ENCODE measurements at regions not wholly inside any gene's neighbourhood (a gene's known extent, or its start where the extent isn't known, plus 50 kb on each side); places are given as distances from the start of the nearest gene placed in this dataset.
"Not testable (repeated sequence)": the region's sequence is repeated elsewhere in the genome, so short reads cannot be mapped to it uniquely, and the experiment has no call there.

DNA sequence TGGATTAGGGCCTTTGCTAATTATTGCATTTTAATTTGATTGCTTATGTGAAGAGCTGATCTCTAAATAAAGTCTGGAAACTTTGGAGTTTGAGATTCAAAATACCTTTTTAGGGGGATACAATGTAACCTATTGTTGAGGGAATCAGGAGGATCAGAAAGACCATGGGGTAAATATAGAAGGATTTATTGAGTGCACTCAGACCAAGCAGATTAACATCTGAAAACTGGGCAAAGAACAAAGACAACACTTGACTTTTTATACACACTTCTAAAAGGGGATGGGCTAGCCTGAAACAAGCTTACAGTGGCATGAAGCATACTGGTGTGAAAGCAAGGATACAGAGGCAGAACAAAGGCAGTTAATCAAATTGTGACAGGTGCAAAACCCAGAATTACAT is 174.3 kb downstream of the MRPS30 start:
- TF ChIP-seq, protein P1, sequence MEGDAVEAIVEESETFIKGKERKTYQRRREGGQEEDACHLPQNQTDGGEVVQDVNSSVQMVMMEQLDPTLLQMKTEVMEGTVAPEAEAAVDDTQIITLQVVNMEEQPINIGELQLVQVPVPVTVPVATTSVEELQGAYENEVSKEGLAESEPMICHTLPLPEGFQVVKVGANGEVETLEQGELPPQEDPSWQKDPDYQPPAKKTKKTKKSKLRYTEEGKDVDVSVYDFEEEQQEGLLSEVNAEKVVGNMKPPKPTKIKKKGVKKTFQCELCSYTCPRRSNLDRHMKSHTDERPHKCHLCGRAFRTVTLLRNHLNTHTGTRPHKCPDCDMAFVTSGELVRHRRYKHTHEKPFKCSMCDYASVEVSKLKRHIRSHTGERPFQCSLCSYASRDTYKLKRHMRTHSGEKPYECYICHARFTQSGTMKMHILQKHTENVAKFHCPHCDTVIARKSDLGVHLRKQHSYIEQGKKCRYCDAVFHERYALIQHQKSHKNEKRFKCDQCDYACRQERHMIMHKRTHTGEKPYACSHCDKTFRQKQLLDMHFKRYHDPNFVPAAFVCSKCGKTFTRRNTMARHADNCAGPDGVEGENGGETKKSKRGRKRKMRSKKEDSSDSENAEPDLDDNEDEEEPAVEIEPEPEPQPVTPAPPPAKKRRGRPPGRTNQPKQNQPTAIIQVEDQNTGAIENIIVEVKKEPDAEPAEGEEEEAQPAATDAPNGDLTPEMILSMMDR (conservative IDR thresholded peaks at IDR 0.05), result no peak
- peaks cover 17% of the 10 kb centered on the region for H3K36me3 Mint-ChIP-seq (ENCODE audit: low read depth)
- H3K27me3 Mint-ChIP-seq (ENCODE audit: low read depth), result no peaks in the 10 kb centered on the region
- H3K9me3 Mint-ChIP-seq, result peaks cover 17% of the 10 kb centered on the region
- no peak overlapping the region for H3K4me3 Mint-ChIP-seq
- no peak for DNase-seq (ENCODE audit: low read depth, low spot score)
- H3K27ac Mint-ChIP-seq (ENCODE audit: unreplicated experiment), result no peak overlapping the region
- no peaks in the 10 kb centered on the region for H3K4me1 Mint-ChIP-seq

DNA sequence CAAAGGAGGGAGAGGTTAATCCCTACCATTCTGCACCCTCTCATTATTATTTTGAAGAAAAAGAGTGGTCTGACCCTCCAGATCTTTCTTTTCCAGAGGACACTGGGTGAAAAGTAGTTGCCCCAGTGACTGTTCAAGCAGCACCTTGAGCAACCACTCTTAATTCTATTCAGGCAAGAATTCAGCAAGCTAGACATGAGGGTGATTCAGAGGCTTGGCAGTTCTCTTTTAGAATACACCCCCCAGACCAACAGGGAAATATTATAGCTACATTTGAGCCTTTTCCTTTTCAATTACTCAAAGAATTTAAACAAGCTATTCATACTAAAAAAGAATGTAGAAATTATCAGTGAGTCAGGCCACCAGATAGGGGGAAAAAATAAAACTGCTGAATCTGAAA is 178.3 kb downstream of the MRPS30 start:
- Mint-ChIP-seq H3K4me3 (no peak overlapping the region), H3K27ac (ENCODE audit: unreplicated experiment) (no peak overlapping the region), H3K36me3 (ENCODE audit: low read depth) (peaks cover 27% of the 10 kb centered on the region), H3K9me3 (peaks cover 26% of the 10 kb centered on the region), H3K27me3 (ENCODE audit: low read depth) (no peaks in the 10 kb centered on the region), H3K4me1 (no peaks in the 10 kb centered on the region)
- DNase-seq (ENCODE audit: low read depth, low spot score), result no peak
- TF ChIP-seq, protein P1 (conservative IDR thresholded peaks at IDR 0.05), result no peak

DNA sequence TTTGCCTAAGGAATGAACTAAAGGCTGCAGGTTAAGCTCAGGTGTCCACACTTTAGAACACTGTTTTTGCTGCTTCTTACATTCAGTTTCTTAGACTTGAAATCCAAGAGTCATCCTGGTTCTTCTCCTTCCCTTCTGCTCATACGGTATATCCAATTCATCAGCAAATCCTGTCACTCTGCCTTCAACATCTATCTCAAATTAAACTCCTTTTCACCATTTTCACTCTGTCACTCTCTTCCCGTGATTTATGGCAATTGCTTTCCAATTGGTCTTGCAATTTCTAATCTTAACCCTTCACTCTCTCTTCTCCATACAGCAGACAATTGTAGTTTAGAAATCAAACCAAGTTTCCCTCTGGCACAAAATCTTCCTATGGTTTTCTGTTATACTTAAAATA is 182.9 kb downstream of the MRPS30 start:
- Mint-ChIP-seq H3K27ac (ENCODE audit: unreplicated experiment) (no peak overlapping the region), H3K27me3 (ENCODE audit: low read depth) (no peaks in the 10 kb centered on the region), H3K36me3 (ENCODE audit: low read depth) (peaks cover 14% of the 10 kb centered on the region), H3K4me1 (no peaks in the 10 kb centered on the region), H3K9me3 (peaks cover 16% of the 10 kb centered on the region), H3K4me3 (no peak overlapping the region)
- DNase-seq (ENCODE audit: low read depth, low spot score), result no peak
- TF ChIP-seq, protein P1 (conservative IDR thresholded peaks at IDR 0.05), result no peak

DNA sequence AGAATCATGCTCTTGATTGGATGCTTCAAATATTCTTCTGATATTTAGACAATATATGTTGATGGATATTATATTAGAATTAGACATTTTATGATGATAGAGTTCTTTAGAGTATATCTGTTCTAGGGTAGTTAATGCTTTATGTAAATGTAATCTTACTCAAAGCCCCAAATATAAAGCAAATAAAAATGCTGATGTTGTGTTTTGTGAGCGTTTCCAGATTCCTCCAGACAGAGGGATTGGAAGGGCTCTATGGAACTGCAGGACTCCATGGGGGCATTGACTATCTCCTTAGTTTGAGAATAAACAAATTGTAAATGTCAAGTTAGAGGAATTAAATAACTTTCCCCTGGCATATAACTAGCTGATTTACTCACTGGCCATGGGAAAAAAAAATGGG is 184.5 kb downstream of the MRPS30 start:
- peaks cover 16% of the 10 kb centered on the region for H3K9me3 Mint-ChIP-seq
- no peak overlapping the region for H3K27ac Mint-ChIP-seq (ENCODE audit: unreplicated experiment)
- H3K4me1 Mint-ChIP-seq, result no peaks in the 10 kb centered on the region
- no peaks in the 10 kb centered on the region for H3K27me3 Mint-ChIP-seq (ENCODE audit: low read depth)
- H3K4me3 Mint-ChIP-seq, result no peak overlapping the region
- TF ChIP-seq, protein P1 (conservative IDR thresholded peaks at IDR 0.05), result no peak
- peaks cover 14% of the 10 kb centered on the region for H3K36me3 Mint-ChIP-seq (ENCODE audit: low read depth)
- no peak for DNase-seq (ENCODE audit: low read depth, low spot score)

DNA sequence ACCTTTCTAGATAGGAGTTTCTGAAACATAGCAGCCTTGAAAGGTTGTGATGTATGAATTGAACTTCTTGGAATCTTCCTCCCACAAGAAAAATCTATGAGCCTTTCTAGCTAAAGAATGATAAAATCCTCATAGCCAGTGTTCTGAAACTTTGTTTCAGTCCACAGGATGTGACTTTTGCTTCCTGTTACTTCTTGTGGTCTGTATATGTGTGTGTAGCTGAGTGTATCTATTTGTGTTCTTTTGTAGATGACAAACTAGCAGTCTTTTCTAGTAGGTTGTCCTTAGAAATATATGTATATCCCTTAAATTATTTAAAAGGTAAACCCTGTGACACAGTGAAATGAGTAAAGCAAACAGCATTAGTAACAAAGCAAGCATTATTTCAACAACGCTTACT is 188.8 kb downstream of the MRPS30 start:
- H3K27ac Mint-ChIP-seq (ENCODE audit: unreplicated experiment), result no peak overlapping the region
- H3K4me1 Mint-ChIP-seq, result no peaks in the 10 kb centered on the region
- H3K4me3 Mint-ChIP-seq, result no peak overlapping the region
- DNase-seq (ENCODE audit: low read depth, low spot score), result no peak
- TF ChIP-seq, protein P1 (conservative IDR thresholded peaks at IDR 0.05), result no peak
- H3K36me3 Mint-ChIP-seq (ENCODE audit: low read depth), result no peaks in the 10 kb centered on the region
- H3K9me3 Mint-ChIP-seq, result no peaks in the 10 kb centered on the region
- no peaks in the 10 kb centered on the region for H3K27me3 Mint-ChIP-seq (ENCODE audit: low read depth)

DNA sequence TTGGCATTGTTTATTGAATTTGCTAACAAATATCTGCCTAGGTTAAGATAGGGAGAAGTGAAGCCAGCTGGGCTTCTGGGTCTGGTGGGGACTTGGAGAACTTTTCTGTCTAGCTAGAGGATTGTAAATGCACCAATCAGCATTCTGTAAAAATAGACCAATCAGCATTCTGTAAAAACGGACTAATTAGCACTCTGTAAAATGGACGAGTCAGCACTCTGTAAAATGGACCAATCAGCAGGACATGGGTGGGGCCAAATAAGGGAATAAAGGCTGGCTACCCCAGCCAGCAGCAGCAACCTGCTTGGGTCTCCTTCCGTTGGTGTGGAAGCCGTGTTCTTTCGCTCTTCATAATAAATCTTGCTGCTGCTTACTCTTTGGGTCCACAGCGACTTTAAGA is 198.4 kb downstream of the MRPS30 start:
- not testable (repeated sequence) for H3K4me1 Mint-ChIP-seq; H3K4me3 Mint-ChIP-seq; H3K27me3 Mint-ChIP-seq (ENCODE audit: low read depth); DNase-seq (ENCODE audit: low read depth, low spot score); H3K27ac Mint-ChIP-seq (ENCODE audit: unreplicated experiment); H3K9me3 Mint-ChIP-seq; H3K36me3 Mint-ChIP-seq (ENCODE audit: low read depth)
